ENCODE measurements at regions not wholly inside any gene's neighbourhood (a gene's known extent, or its start where the extent isn't known, plus 50 kb on each side); places are given as distances from the start of the nearest gene placed in this dataset.

GRCh38 chr5:148713735-148714508 lies 59.6 kb upstream of the HTR4 start:
- H3K4me1 ChIP-seq (ENCODE audit: insufficient read depth, low read length) = no peaks in the 10 kb centered on the region
- H3K27me3 ChIP-seq (ENCODE audit: control insufficient read depth in 1 of 2, insufficient read depth in 2 of 2, low read length in 2 of 2) = no peaks in the 10 kb centered on the region
- BruUV-seq (replicated peaks) = no TSS peak
- no peaks in the 10 kb centered on the region for H3K79me2 ChIP-seq (ENCODE audit: insufficient read depth, low read length)
- no peak overlapping the region for H3K4me2 ChIP-seq (ENCODE audit: low read depth, low read length)
- DNase-seq (ENCODE audit: low spot score) (no peak), FAIRE-seq (no peak), ATAC-seq (no peak)
- H3K36me3 ChIP-seq (replicated peaks in 1 of 2; ENCODE audit: control insufficient read depth in 1 of 2, insufficient read depth in 2 of 2, low read length in 2 of 2) = no peaks in the 10 kb centered on the region
- H3K9ac ChIP-seq (ENCODE audit: insufficient read depth, low read depth, low read length) = no peak overlapping the region
- no peak overlapping the region for H3K4me3 ChIP-seq (replicated peaks in 1 of 3; ENCODE audit: insufficient read depth in 1 of 3, low read depth in 2 of 3, low read length in 3 of 3)
- in situ Hi-C loops (cut with HindIII; ENCODE audit: extremely low pct_ligation_motif_present, low pct_unique_long_range_greater_than_20kb) (no loop called here), intact Hi-C loops (cut with micrococcal nuclease; ENCODE audit: unreplicated experiment) (no loop called here)
- no peak overlapping the region for H3K27ac ChIP-seq (ENCODE audit: extremely low read length, insufficient read depth, low read length)
- no peaks in the 10 kb centered on the region for H4K20me1 ChIP-seq (ENCODE audit: insufficient read depth, low read length)
- CTCF ChIA-PET (ENCODE audit: low intra/inter-chr PET ratio, low total read pairs) = no interaction called here
- no peak overlapping the region for H2AFZ ChIP-seq (ENCODE audit: low read length)
- no peaks in the 10 kb centered on the region for H3K9me3 ChIP-seq (ENCODE audit: low read length)
- TF ChIP-seq BATF2 (CRISPR knock-in tag; IDR thresholded peaks at IDR 0.05) (no peak), ZSCAN12 (CRISPR knock-in tag; IDR thresholded peaks at IDR 0.05) (no peak), LRRFIP1 (CRISPR knock-in tag; conservative IDR thresholded peaks at IDR 0.05) (no peak), SP5 (CRISPR knock-in tag; IDR thresholded peaks at IDR 0.05; ENCODE audit: borderline replicate concordance, low read depth) (no peak), HOXA3 (CRISPR knock-in tag; IDR thresholded peaks at IDR 0.05) (no peak), ZNF432 (CRISPR knock-in tag; IDR thresholded peaks at IDR 0.05; ENCODE audit: borderline replicate concordance) (no peak), E2F5 (CRISPR knock-in tag; conservative IDR thresholded peaks at IDR 0.05) (no peak)
- POLR2A ChIA-PET = no interaction called here

Measured in HepG2 (cell line).